Breast epithelium (tissue), 4 donors: ENCODE measurements at regions not wholly inside any gene's neighbourhood (a gene's known extent, or its start where the extent isn't known, plus 50 kb on each side); places are given as distances from the start of the nearest gene placed in this dataset.
A peak's percentile ranks its signal among the peaks of the same experiment; 100 is the strongest.

Experiments
- DNase-seq, 2 donors: peaks; one replicate each; pipeline ENCODE4 v3.0.0-alpha.2; 2019; ENCODE audit warnings: low spot score in 2 of 2
- H3K27ac ChIP-seq, 2 donors: fragments of 200-600 bp; sonication (generic) in 1 of 2; one replicate each; pipeline ENCODE4 v1.5.1; 2016 to 2019; ENCODE audit warnings: mild to moderate bottlenecking in 1 of 2
- H3K27me3 ChIP-seq, 2 donors: fragments of 200-600 bp; sonication (generic) in 1 of 2; one replicate each; pipeline versions ENCODE4 v1.5.1 to v1.6.0; 2017 to 2019; ENCODE audit warnings: control low read depth in 1 of 2, mild to moderate bottlenecking in 1 of 2
- H3K36me3 ChIP-seq: fragments of 200-600 bp; one replicate; pipeline ENCODE4 v1.5.1; 2019
- H3K4me1 ChIP-seq, 2 donors: fragments of 200-600 bp; sonication (generic); one replicate each; pipeline ENCODE4 v1.5.1; 2016 to 2019; ENCODE audit warnings: control low read depth in 1 of 2
- H3K4me3 ChIP-seq, 3 donors: fragments of 200-600 bp; sonication (generic); 1 replicate in 2 of 3; 2 replicates in 1 of 3; pipeline ENCODE4 v1.5.1; 2016 to 2019; ENCODE audit warnings: mild to moderate bottlenecking in 3 of 3, moderate library complexity in 2 of 3
- H3K9me3 ChIP-seq, 2 donors: fragments of 200-600 bp; sonication (generic) in 1 of 2; one replicate each; pipeline ENCODE4 v1.5.1; 2016 to 2019; ENCODE audit warnings: control low read depth in 1 of 2
- POLR2A ChIP-seq: fragments of 450-650 bp; IDR thresholded peaks from one replicate; pipeline ENCODE4 v1.6.1; 2016; ENCODE audit warnings: antibody characterized with exemption, mild to moderate bottlenecking, moderate library complexity
- POLR2AphosphoS5 ChIP-seq, 3 donors: sonication (generic); formaldehyde crosslinking; IDR thresholded peaks; one replicate each; pipeline ENCODE4 v1.6.1; 2017; ENCODE audit warnings: antibody characterized with exemption in 3 of 3
- intact Hi-C: fragments of 100-400 bp; cut with DNase I; formaldehyde crosslinking; loops from one replicate; pipeline ENCODE4 v1.15.1; 2023; ENCODE audit warnings: low total_unique reads
- TF ChIP-seq, protein P1 (sequence below), 3 donors: fragments of 450-650 bp; IDR thresholded peaks; one replicate each; pipeline ENCODE4 v1.5.1; 2016 to 2017; ENCODE audit warnings: antibody characterized with exemption in 3 of 3, mild to moderate bottlenecking in 3 of 3, moderate library complexity in 3 of 3

DNA sequence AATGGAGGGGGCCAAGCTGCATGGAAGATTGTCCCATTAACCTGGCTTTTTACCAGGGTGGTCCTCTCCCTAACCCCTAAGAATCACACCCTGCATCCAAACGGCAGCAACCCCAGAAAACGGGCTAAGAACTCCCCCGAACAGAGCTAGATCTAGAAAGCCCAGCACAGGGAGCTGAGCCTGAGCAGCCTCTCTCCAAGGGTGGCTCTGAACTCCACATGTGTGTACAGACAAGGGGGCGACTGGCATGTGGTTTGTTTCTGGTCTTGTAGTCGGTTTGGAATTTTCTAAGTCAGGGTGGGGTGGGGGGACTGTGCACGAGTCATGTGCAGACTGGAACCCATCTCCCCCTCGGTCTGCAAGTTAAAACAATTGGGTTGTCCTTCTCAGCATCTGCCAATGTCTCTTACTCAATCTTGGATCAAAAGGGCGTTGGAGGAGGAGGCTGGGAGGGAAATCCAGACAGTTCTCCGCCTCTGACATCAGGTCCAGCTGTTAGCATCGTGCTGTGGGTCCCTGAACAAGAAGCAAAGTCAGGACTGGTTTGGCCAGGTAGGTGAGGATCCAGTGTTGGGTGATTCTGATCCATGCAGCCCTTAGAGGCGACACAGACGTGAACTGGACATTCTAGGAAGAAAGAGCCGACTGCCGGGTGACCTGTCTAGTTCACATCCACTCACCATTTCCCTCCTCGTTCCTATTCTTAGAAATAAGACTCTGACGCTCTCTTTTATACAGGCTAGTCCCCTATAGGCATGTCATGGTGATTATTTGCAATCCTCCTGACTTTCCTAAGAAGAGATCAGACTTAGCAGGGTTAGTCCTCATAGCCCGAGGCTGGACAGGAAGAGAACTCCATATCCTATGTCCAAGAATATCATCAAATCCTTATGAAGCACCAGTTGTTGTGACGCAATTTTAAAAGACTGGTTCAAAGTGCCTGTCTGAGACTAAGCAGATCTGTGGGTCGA, 381.8 kb downstream of the SOX9 start:
- TF ChIP-seq, protein P1, sequence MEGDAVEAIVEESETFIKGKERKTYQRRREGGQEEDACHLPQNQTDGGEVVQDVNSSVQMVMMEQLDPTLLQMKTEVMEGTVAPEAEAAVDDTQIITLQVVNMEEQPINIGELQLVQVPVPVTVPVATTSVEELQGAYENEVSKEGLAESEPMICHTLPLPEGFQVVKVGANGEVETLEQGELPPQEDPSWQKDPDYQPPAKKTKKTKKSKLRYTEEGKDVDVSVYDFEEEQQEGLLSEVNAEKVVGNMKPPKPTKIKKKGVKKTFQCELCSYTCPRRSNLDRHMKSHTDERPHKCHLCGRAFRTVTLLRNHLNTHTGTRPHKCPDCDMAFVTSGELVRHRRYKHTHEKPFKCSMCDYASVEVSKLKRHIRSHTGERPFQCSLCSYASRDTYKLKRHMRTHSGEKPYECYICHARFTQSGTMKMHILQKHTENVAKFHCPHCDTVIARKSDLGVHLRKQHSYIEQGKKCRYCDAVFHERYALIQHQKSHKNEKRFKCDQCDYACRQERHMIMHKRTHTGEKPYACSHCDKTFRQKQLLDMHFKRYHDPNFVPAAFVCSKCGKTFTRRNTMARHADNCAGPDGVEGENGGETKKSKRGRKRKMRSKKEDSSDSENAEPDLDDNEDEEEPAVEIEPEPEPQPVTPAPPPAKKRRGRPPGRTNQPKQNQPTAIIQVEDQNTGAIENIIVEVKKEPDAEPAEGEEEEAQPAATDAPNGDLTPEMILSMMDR (IDR thresholded peaks at IDR 0.05) = no peak
- TF ChIP-seq POLR2AphosphoS5 (IDR thresholded peaks at IDR 0.05) (no peak), POLR2A (no peak)
- no peak for DNase-seq
- H3K36me3 ChIP-seq = no peaks in the 10 kb centered on the region
- no peak overlapping the region for H3K4me3 ChIP-seq
- no peaks in the 10 kb centered on the region for H3K9me3 ChIP-seq
- peak overlapping the region in 1 of 2 donors; percentile 60 for H3K27ac ChIP-seq
- intact Hi-C loops = no loop called here
- H3K27me3 ChIP-seq = no peaks in the 10 kb centered on the region
- H3K4me1 ChIP-seq = no peaks in the 10 kb centered on the region

DNA sequence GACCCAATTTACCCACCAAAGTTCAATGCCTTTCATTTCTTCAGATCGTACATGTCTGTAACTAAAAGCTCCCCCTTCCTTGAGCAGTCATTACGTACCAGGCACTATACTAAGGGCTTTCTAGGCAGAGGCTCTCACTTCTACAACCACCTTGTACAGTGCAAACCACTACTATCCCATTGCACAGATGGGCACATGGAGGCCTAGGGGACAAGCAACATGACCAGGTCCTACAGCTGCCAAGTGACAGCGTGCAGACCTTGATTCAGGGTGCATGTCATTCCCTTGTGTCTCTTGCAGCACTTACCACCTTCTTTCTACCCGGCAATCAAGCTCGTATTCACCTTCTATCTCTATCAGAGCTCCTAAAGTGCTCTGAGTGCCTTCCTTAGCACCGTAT, 382.7 kb downstream of the SOX9 start:
- H3K27me3 ChIP-seq = no peaks in the 10 kb centered on the region
- DNase-seq = no peak
- no peak overlapping the region for H3K27ac ChIP-seq
- TF ChIP-seq, protein P1 (IDR thresholded peaks at IDR 0.05) = no peak
- TF ChIP-seq POLR2A = no peak
- TF ChIP-seq POLR2AphosphoS5 (IDR thresholded peaks at IDR 0.05) = no peak
- intact Hi-C loops = no loop called here
- no peaks in the 10 kb centered on the region for H3K9me3 ChIP-seq
- no peak overlapping the region for H3K4me3 ChIP-seq
- no peaks in the 10 kb centered on the region for H3K36me3 ChIP-seq
- H3K4me1 ChIP-seq = no peaks in the 10 kb centered on the region

DNA sequence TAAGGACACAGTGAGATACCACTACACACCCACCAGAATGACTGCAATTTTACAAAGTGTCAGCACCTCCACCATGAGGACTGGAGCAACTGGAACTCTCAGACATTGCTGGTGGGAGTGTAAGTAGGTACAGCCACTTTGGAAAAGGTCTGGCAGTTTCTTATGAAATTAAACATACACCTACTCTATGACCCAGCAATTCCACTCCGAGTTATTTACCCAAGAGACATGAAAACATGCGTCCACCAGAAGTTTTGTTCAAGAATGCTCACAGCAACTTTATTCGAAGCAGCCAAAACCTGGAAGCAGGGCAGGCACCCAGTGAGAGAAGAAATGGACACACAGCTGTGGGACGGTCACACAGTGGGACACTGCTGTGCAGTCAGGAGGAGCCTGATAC, 384.0 kb downstream of the SOX9 start:
- DNase-seq = no peak
- H3K36me3 ChIP-seq = no peaks in the 10 kb centered on the region
- H3K27me3 ChIP-seq = no peaks in the 10 kb centered on the region
- no peak overlapping the region for H3K4me3 ChIP-seq
- H3K4me1 ChIP-seq = no peaks in the 10 kb centered on the region
- H3K9me3 ChIP-seq = no peaks in the 10 kb centered on the region
- TF ChIP-seq, protein P1 (IDR thresholded peaks at IDR 0.05) = no peak
- TF ChIP-seq POLR2AphosphoS5 (IDR thresholded peaks at IDR 0.05) = no peak
- intact Hi-C loops = no loop called here
- H3K27ac ChIP-seq = no peak overlapping the region

DNA sequence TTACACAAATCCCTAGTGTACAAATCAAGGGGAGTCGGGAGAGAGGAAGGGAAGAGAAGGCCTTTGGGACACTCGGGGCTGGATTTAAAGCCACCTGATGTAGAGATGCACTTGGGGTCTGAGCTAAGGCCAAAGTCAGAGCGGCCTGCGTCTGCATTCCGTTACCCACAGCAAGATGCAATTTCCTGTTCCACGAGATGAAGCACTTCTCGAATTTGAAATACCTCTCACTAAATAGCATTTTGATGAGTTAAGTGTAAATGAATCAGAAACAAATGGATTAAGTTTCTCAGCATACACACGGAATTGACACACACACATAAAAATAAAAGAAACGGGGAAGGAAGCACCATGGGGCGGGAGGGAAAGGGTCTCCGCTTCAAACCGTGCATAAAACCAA, 386.0 kb downstream of the SOX9 start:
- no peaks in the 10 kb centered on the region for H3K9me3 ChIP-seq
- TF ChIP-seq POLR2A = no peak
- TF ChIP-seq, protein P1 (IDR thresholded peaks at IDR 0.05) = no peak
- TF ChIP-seq POLR2AphosphoS5 (IDR thresholded peaks at IDR 0.05) = no peak
- DNase-seq = no peak
- no peaks in the 10 kb centered on the region for H3K4me1 ChIP-seq
- no peaks in the 10 kb centered on the region for H3K27me3 ChIP-seq
- no peak overlapping the region for H3K4me3 ChIP-seq
- no peak overlapping the region for H3K27ac ChIP-seq
- no peaks in the 10 kb centered on the region for H3K36me3 ChIP-seq
- intact Hi-C loops = no loop called here

DNA sequence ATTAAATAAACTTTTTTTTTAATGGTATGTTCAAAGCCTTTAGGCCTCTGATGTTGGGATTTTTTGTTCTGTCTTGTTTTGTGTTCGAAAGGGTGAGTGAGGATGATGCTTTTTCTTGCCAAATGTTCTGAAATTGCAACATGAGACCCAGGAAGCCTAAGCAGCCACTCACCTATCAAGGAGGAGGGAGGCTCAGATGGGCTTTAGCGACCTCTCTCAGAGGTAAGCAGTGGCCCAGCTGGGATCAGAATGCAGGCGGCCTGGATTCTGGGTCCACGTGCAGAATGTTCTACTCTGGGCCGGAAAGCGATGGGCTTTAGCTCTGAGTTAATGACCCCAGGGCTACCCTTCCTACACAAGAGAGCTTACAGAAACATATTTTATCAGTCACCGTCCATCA, 386.6 kb downstream of the SOX9 start:
- Histone ChIP-seq H3K36me3 (no peaks in the 10 kb centered on the region), H3K4me3 (no peak overlapping the region), H3K27me3 (no peaks in the 10 kb centered on the region), H3K9me3 (no peaks in the 10 kb centered on the region), H3K4me1 (no peaks in the 10 kb centered on the region), H3K27ac (no peak overlapping the region)
- intact Hi-C loops = no loop called here
- no peak for DNase-seq
- TF ChIP-seq, protein P1 (IDR thresholded peaks at IDR 0.05) = no peak
- no peak for TF ChIP-seq POLR2A
- TF ChIP-seq POLR2AphosphoS5 (IDR thresholded peaks at IDR 0.05) = no peak
